ENCODE measurements at regions not wholly inside any gene's neighbourhood (a gene's known extent, or its start where the extent isn't known, plus 50 kb on each side); places are given as distances from the start of the nearest gene placed in this dataset.

GRCh38 chr5:117065800-117066199 is 491.2 kb upstream of the SEMA6A start:
- DNase-seq (ENCODE audit: low spot score): no peak

DNA sequence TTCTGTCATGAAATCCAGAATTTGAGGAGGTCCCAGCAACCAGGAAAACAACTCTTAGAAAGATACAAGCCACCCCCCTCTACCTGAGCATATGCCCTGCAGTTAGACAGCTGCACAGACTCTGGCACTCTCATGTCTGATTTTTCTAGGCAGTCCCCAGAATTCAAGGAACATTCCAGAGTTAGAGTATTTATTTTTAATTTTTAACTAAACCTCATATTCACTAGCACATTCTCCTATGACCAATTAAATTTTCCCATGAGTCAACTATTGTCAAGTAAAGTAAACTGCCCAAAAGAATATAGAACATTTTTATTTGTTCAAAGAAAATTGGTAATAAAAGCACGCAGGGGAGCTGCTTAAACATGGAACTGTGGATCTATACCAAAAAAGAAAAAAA is 490.5 kb upstream of the SEMA6A start:
- DNase-seq (ENCODE audit: low spot score): no peak

- no peak for DNase-seq (ENCODE audit: low spot score)
These were observed 485.5 kb upstream of the SEMA6A start for GRCh38 chr5:117060099-117060498.

DNA sequence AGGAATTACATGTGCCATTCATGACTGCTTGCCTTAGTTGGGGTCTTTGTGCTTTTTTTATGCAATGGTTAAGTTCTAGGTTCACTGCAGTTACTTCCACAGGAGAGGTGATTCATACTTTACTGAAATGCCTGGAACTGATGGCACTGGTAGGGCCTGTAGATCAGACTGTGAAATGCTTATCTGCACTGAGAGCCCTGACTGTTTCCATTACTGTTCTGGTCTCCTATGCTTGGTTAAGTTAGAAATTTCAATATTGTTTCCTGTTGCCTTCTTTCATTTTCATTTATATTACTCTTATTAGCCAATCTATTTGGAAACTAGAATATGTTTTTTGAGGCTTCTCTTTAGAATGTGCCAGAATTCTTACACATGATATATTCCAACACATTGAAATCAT is 484.1 kb upstream of the SEMA6A start:
- no peak for DNase-seq (ENCODE audit: low spot score)

- DNase-seq (ENCODE audit: low spot score): no peak
These were observed 480.9 kb upstream of the SEMA6A start for GRCh38 chr5:117055517-117055916.

DNA sequence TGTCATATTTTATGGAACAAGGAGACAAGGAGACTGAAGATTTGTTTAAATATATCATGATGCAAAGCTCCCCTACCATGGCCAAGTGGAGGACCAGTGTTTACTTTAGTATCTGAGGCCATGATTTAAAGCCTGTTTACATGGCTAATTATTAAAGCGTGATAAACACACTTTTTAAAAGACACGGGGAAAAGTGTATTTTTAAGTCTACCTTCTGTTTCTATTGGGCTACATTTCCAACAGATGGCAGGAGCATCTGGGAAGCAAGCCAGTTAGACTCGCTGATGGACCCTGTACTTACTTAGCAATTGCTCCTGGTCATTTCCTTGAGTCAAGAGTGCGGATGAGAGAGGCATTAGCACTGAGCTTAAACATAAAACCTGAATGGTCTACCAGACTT is 480.3 kb upstream of the SEMA6A start:
- DNase-seq (ENCODE audit: low spot score): no peak

DNA sequence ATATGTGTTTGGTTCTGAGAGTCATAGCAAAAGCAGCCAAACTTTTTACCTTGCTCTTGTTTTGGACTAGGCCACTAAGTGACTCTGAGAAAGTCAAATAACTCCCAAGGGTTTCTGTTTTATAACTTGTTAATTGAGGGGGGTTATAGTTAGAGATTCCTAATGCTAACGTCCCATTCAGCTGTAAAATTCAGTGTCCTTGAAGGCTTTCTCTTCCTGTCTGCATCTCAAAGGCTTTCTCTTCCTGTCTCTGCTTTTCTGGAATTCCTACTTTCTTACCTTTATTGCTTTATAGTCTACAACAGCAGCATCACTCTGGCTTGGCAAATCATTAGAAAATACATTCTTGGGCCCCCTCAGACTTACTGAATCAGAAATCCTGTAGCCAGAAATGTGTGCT is 479.5 kb upstream of the SEMA6A start:
- no peak for DNase-seq (ENCODE audit: low spot score)

- DNase-seq (ENCODE audit: low spot score): no peak
These were observed 467.4 kb upstream of the SEMA6A start for GRCh38 chr5:117041926-117042595.

- no peak for DNase-seq (ENCODE audit: low spot score)
These were observed 464.4 kb upstream of the SEMA6A start for GRCh38 chr5:117039035-117039434.

DNA sequence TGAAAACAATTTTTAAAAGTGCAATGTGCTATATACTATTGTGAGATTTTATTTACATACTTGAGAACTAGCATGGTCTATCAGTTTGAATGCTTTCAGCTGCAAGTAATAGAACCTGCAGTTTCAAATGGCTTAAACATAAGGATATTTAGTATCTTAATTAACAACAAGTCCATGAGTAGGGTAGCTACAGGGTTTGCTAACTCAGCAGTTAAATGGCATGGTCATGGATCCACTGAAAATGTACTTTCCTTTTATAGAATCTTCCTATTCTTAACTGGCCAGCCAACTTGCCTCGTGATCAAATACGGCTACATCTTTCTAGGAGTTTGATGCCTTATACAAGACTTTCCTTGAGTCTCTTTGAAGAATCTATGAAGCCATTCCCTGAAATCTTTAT is 452.8 kb upstream of the SEMA6A start:
- no peak for DNase-seq (ENCODE audit: low spot score)

GRCh38 chr5:117020999-117021398 is 446.4 kb upstream of the SEMA6A start:
- DNase-seq (ENCODE audit: low spot score): no peak

DNA sequence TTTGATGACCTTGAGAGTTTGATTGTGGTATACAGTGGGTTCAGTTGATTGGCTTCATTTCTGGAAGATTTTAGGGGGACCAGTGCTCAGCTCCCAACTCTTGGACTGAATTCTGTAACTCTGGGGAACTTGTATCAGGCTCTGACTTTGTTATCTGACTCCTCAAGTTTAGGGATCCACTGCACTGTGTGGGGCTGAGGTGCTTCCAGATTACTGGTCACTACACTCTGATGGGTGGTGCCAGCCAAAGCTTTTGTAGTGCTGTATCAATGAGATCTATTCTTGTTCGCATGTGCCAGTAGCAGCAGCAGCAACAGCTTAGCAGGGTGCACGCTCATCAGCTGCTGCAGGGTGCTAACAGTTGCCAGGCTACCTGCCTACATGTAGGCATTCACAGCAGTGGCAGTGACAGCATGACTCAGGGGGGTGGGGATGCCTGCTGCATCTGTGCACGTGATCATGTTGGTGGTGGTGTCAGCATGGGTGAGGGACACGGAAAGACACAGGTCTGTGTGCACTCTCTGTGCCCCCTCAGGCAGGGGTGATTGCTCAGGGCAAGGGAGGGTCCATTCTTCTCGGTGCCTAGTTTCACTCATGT is 438.8 kb upstream of the SEMA6A start:
- DNase-seq (ENCODE audit: low spot score): no peak

GRCh38 chr5:117010574-117010973 is 436.0 kb upstream of the SEMA6A start:
- no peak for DNase-seq (ENCODE audit: low spot score)

DNA sequence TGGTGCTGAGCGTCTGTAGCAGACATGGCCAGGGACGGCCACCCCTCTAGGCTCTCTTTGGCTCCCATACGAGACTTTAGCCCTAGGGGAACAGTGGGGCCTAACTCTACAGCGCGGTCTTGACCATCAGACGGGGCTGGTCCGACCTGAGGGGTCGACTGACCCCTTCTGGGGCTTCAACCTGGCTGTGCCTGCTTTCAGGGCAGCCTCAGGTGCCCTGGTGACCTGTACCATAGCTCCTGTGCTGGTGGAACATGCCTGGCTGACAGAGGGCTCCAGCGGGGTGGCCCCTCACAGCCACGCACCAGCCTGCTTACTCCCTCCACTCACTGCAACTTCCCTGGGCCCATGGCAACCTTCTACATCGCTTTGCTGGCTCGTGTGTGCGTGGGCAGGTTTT is 423.4 kb upstream of the SEMA6A start:
- no peak for DNase-seq (ENCODE audit: low spot score)

DNA sequence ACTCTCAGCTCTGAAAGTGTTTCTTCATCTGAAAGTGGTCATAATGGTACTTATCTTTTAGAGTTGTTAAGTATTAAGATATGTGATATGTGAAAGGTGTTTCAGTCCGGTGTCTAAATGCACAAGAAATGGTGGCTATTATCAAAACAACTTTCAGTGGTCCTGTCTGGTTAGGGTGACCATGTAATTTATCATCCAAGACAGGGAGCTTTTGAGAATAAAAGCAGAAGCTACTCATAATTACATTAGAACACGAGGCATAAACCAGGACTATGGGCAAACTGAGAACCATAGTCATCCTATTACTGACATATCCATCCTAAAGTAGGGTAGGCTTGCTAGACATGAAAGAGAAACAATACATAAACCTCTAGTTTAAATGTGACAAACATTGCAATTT is 418.1 kb upstream of the SEMA6A start:
- DNase-seq (ENCODE audit: low spot score): no peak

DNA sequence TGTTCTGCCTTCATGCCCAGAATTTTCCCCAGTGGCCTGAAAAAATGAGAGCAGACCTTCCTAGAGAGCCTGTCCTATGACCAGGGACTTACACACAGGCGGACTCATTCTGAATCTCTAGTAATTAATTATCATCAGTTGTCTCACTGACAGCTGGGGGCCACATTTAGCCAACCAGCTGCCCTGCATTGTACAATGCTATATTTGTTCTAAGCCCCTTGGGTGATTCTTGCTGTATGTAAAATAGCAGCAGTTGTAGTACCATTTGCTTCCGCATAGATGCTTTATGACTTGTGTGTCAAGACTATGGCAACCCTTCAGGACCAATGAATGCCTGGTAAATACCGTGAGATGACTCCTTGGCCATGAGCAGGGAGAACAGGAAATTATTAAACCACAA is 415.4 kb upstream of the SEMA6A start:
- DNase-seq (ENCODE audit: low spot score): no peak

DNA sequence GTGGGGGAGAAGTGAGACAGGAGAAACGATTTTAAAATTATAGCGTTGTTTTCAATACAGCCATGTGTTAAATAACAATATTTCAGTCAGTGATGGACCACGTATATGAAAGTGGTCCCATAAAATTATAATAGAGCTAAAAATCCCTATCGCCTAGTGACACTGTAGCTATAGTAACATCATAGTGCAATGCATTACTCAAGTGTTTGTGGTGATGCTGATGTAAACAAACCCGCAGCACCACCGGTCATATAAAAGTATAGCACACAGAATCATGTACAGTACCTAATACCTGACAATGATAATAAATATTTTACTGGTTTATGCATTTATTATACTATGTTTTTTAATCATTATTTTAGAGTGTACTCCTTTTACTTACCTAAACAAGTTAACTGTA is 407.4 kb upstream of the SEMA6A start:
- DNase-seq (ENCODE audit: low spot score): no peak

GRCh38 chr5:116980581-116980980 is 406.0 kb upstream of the SEMA6A start:
- no peak for DNase-seq (ENCODE audit: low spot score)

DNA sequence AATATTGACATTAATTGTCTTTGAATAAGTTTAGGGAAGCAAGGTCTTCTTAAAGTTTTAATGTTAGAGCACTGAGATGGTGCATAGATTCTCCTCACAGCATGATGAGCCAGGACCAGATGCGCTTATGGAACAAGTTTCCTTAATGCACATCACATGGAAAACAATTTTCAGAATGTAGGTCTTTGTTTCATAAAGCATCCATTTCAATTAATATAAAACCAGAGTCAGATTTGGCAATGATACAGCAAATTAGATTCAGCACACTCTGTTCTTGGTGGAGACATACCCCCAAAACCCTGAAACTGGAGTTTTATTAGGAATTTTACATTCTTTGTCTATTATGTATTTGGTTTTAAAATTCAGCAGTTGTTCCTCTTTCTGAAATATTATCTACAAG is 402.1 kb upstream of the SEMA6A start:
- DNase-seq (ENCODE audit: low spot score): no peak

DNA sequence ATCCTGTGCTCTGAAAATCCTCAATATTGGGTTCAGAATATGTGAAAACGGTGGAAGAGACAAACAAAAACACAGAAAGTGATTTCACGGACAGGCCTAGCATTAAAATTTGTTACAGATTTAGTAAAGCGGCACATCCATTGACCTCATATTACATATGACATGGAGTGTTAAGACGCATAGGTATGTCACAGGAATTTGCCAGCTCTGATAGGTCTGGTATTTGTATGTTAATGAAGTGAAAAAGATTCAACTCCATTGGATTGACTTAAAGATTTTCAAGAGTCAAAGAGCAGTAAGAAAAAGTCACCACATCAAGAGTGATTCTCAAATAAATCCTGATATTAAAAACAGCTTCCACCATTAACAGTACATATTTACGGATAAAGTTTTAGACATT is 396.5 kb upstream of the SEMA6A start:
- DNase-seq (ENCODE audit: low spot score): no peak

GRCh38 chr5:116970318-116970717 is 395.7 kb upstream of the SEMA6A start:
- no peak for DNase-seq (ENCODE audit: low spot score)

DNA sequence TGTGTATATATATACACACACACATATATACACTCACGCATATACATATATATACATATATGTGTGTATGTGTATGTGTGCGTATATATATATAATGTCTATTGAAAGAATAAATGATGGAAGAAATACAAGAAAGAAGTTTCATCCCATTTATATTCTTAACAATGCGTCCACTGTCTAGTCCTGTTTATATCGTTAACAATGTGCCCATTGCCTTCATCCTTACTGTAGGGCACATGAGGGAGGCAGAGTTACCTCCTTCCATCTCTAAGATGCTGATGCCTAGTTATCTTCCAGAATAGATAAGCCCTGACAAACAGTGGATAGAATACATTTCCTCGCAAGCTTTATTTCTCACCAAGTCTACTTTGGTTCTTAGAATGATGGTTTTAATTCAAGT is 389.8 kb upstream of the SEMA6A start:
- DNase-seq (ENCODE audit: low spot score): no peak

DNA sequence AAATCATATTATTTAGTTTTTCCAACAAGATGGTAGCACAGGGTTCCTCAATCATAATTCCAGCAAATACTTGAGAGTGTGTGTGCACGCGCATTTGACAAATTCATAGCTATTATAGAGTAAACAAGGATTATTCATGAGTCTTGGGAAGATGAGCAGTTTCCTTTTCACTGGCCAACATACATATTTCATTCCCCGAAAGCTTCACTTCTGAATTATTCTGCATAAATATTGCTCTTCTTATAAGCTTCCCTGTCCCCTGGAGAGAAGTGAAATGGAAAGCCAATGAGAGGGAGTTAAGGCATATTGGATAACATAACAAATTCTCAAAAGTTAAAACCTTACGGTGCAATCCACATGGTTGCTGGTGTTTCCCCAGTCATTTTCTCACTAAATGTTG is 386.4 kb upstream of the SEMA6A start:
- no peak for DNase-seq (ENCODE audit: low spot score)

- DNase-seq (ENCODE audit: low spot score): no peak
These were observed 385.2 kb upstream of the SEMA6A start for GRCh38 chr5:116959843-116960242.
